Spinal cord (tissue), 9 donors: ENCODE measurements at regions not wholly inside any gene's neighbourhood (a gene's known extent, or its start where the extent isn't known, plus 50 kb on each side); places are given as distances from the start of the nearest gene placed in this dataset.
A peak's percentile ranks its signal among the peaks of the same experiment; 100 is the strongest.

Experiments
- DNase-seq, 6 donors: peaks; one replicate each; pipeline versions ENCODE4 v3.0.0 to v3.0.0-alpha.2; 2013 to 2015; ENCODE audit warnings: low spot score in 6 of 6, low read depth in 4 of 6
- H3K27ac ChIP-seq: one replicate; pipeline ENCODE4 v1.5.1; 2013; ENCODE audit warnings: low read depth, low read length, control low read depth
- H3K27me3 ChIP-seq: one replicate; pipeline ENCODE4 v1.6.1; 2013; ENCODE audit warnings: low read length; ENCODE audit not compliant: control insufficient read depth, insufficient read depth
- H3K36me3 ChIP-seq: one replicate; pipeline ENCODE4 v1.6.1; 2013; ENCODE audit warnings: low read length; ENCODE audit not compliant: control insufficient read depth, insufficient read depth
- H3K4me1 ChIP-seq: one replicate; pipeline ENCODE4 v1.6.1; 2013; ENCODE audit warnings: low read length; ENCODE audit not compliant: control insufficient read depth, insufficient read depth
- H3K4me3 ChIP-seq: one replicate; pipeline ENCODE4 v1.5.1; 2013; ENCODE audit warnings: low read depth, low read length, control low read depth
- H3K9me3 ChIP-seq: one replicate; pipeline ENCODE4 v1.6.1; 2013; ENCODE audit warnings: low read length; ENCODE audit not compliant: control insufficient read depth, insufficient read depth
- WGBS: methylation state at CpG from one replicate; pipeline ENCODE4 v1.1.5; 2013; ENCODE audit warnings: missing lambda C conversion rate; ENCODE audit not compliant: insufficient coverage; 5-methylcytosine and 5-hydroxymethylcytosine counted together
- donor health status: healthy.

DNA sequence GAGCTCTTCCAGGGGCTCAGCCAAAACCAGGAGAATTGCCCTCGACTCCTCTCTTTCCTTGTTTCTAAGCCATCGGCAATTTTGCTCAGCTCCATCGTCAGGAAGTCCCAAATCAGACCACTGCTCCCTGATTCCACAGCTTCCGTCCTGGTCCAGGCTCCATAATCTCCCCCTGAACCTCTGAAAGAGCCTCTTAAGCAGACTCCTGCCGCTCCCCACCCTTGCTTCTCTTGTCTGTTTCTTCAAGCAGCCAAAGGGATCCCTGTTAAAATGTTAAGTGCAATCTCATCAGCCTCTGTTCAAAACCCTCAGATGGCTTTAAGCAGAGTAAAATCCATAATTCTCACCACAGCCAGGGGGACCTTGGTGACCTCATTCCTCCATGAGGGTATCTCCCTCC is 244.7 kb upstream of the SPTLC3 start:
- Histone ChIP-seq H3K27ac (no peak overlapping the region), H3K9me3 (no peaks in the 10 kb centered on the region), H3K27me3 (no peaks in the 10 kb centered on the region), H3K4me3 (no peak overlapping the region), H3K36me3 (no peaks in the 10 kb centered on the region), H3K4me1 (no peaks in the 10 kb centered on the region)
- DNase-seq: no peak
- 85% methylated on average over 5 of the region's 5 CpGs for WGBS

DNA sequence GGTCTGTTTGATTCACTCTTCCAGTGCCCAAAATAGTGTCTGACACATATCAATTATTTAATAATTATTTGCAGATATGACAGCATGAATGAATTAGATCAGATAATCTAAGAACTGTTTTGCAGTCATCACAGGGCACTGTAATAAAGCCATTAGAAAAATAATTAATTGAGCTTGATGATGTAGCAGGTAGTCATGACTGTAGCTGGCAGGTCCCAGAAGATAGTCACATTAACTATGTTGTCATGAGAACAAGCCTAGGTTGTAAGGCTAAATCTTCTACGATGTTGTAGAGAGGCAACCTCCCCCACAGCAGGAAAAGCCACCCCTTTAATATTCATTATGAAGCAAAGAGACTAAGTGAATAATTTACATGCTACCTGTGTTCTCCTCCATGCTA is 243.9 kb upstream of the SPTLC3 start:
- Histone ChIP-seq H3K27me3 (no peaks in the 10 kb centered on the region), H3K4me3 (no peak overlapping the region), H3K27ac (no peak overlapping the region), H3K4me1 (no peaks in the 10 kb centered on the region), H3K36me3 (no peaks in the 10 kb centered on the region), H3K9me3 (no peaks in the 10 kb centered on the region)
- DNase-seq: peak in 1 of 6 donors; percentile 83
- no CpG with 5 or more reads among the region's 1 CpG for WGBS

DNA sequence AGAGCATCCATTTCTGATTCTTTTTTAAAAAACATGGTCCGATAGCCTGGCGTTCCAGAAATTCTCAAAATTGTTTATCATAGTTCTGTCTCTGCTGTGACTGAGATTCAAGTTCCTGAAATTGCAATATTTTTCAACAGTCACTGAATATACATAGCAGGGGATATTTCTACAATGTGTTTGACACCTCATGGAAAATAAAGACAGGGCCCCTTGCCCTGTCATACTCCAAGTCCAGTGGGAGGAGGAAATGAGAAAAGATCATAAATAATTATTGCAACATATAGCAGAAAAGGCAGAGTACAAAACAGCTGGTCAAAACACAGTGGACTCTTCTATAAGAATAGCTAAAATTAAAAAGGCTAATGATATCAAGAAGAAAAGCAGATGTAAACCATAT is 234.8 kb upstream of the SPTLC3 start:
- H3K4me1 ChIP-seq: no peaks in the 10 kb centered on the region
- H3K27me3 ChIP-seq: no peaks in the 10 kb centered on the region
- 100% methylated on average over 1 of the region's 2 CpGs for WGBS
- no peak overlapping the region for H3K4me3 ChIP-seq
- H3K27ac ChIP-seq: no peak overlapping the region
- DNase-seq: no peak
- no peaks in the 10 kb centered on the region for H3K36me3 ChIP-seq
- no peaks in the 10 kb centered on the region for H3K9me3 ChIP-seq

DNA sequence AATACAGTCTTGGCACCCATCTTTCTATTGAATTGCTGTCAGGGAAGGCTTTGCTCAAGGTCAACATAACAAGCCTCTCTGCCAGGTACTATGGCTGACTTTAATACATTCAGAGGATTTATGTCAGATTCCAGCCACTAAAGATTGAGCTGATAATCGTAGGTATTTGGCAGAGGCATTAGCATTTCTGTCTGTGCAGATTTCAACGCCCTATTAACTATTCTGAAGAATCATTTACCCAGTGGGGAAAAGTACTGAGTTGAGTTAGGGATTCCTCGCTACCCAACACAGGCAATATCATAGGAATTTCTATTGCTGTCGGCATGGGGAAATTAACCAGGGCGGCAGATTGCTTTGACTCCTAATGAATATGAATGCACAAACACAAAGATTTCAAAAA is 233.7 kb upstream of the SPTLC3 start:
- no peaks in the 10 kb centered on the region for H3K9me3 ChIP-seq
- H3K36me3 ChIP-seq: no peaks in the 10 kb centered on the region
- no peaks in the 10 kb centered on the region for H3K27me3 ChIP-seq
- no peaks in the 10 kb centered on the region for H3K4me1 ChIP-seq
- H3K27ac ChIP-seq: no peak overlapping the region
- DNase-seq: peak in 1 of 6 donors; percentile 85
- H3K4me3 ChIP-seq: no peak overlapping the region
- no CpG with 5 or more reads among the region's 5 CpGs for WGBS

DNA sequence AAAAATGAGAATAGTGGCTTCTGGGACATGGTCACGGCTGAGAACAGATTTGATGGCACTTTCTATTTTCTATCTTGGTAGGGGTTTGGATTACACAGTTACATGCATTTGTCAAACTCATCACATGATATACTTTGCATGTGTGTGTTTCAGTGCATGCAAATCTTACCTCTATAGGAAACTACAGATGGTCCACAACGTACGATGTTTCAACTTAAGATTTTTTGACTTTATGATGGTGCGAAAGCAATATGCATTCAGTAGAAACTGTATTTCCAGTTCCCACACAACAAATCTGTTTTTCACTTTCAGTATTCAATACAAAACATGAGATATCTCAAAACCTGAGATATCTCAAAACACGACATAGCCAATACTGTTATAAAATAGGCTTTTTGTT is 231.8 kb upstream of the SPTLC3 start:
- peak in 1 of 6 donors; percentile 56 for DNase-seq
- Histone ChIP-seq H3K27me3 (no peaks in the 10 kb centered on the region), H3K27ac (no peak overlapping the region), H3K4me1 (no peaks in the 10 kb centered on the region), H3K9me3 (no peaks in the 10 kb centered on the region), H3K36me3 (no peaks in the 10 kb centered on the region), H3K4me3 (no peak overlapping the region)
- no CpG with 5 or more reads among the region's 5 CpGs for WGBS

DNA sequence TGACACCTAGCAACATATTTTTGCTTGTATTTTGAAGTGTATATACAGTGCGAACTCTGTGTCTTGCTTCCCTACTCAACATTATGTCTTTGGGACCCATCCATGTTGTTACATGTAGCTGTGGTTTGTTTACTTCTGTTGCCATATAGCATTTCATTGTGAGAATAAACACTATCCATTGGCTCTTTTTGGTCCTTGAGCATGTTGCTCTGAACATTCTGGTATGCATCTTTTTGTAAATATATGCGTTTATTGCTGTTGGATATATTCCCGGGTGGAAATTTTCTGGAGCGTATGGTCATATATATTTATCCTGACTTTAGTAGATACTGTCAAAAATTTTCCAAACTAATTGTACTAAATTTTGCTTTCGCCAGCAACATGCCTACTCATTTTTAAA is 222.5 kb upstream of the SPTLC3 start:
- H3K4me3 ChIP-seq: no peak overlapping the region
- H3K36me3 ChIP-seq: no peaks in the 10 kb centered on the region
- no peaks in the 10 kb centered on the region for H3K9me3 ChIP-seq
- H3K4me1 ChIP-seq: no peaks in the 10 kb centered on the region
- DNase-seq: no peak
- H3K27me3 ChIP-seq: no peaks in the 10 kb centered on the region
- H3K27ac ChIP-seq: no peak overlapping the region
- no CpG with 5 or more reads among the region's 5 CpGs for WGBS

DNA sequence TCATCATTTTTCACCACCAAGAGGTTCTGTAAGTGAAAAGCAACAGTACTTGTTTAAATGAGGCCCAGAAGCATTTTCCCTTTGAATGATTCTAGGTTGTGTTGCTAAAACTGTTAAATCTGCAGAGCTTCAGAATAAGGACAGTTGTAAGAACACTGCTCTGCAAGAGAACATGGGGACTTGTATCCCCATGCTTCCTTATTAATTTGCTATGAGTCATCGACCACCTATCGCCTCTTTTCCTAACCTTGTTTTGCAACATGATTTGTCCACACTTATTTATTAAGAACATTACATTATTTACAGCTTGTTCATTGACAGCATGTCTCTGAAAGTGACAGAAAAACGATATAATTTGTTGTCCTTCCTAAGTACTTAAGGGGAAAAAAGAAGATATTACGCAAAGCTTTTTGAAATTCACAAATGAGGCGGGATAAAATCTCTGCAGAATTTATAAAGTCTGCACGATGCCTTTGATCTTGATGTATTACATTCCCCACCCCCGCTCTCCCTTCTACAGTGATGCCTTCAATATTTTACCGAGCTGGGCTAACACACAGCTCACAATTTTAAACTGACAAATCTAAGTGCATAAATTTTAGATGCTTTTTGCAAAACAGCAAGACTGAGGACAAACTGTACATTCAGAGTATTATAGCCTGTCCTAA is 220.0 kb upstream of the SPTLC3 start:
- peak in 1 of 6 donors; percentile 63 for DNase-seq
- no peak overlapping the region for H3K27ac ChIP-seq
- WGBS: 67% methylated on average over 3 of the region's 8 CpGs

DNA sequence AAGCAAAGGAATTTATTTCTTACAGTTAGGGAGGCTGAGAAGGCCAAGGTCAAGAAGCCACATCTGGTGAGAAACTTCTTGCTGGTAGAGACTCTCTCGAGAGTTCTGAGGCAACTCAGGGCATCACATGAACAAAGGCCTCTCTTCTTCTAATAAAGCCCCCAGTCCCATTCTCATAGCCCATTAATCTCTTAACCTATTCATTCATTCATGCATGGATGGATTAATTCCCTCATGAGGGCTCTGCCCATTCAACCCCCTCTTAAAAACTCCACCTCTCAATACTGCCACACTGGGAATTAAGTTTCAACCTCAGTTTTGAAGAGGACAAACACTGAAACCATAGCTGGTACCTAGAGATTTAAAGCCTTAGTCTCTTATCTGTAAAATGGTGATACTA is 217.9 kb upstream of the SPTLC3 start:
- Histone ChIP-seq H3K27ac (no peak overlapping the region), H3K36me3 (no peaks in the 10 kb centered on the region), H3K27me3 (no peaks in the 10 kb centered on the region), H3K4me3 (no peak overlapping the region), H3K9me3 (no peaks in the 10 kb centered on the region), H3K4me1 (no peaks in the 10 kb centered on the region)
- WGBS: 67% methylated on average over 1 of the region's 1 CpG
- DNase-seq: no peak

More for the DNA sequence above, 220.0 kb upstream of the SPTLC3 start:
- H3K27me3 ChIP-seq: no peaks in the 10 kb centered on the region
- H3K36me3 ChIP-seq: no peaks in the 10 kb centered on the region
- H3K4me1 ChIP-seq: no peaks in the 10 kb centered on the region
- no peak overlapping the region for H3K4me3 ChIP-seq
- no peaks in the 10 kb centered on the region for H3K9me3 ChIP-seq

DNA sequence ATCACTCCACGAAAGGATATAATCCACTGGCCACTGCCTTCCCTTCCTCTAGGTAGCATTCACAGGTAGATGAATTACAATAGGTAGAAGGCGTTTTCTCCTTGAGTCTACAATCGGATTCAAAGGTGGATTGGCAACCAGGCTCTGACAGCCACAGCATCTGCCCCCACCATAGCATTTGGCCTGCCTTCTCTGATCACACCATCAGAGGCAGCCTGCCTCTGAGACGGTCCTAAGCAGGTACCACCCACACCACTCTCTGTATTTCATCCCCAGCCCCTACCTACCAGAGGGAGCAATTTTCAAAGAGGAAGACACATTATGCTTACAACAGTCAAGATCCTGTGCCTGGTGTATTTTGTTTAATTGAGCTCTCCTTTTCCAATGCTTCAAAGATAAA is 210.5 kb upstream of the SPTLC3 start:
- Histone ChIP-seq H3K27me3 (no peaks in the 10 kb centered on the region), H3K27ac (no peak overlapping the region), H3K4me3 (no peak overlapping the region), H3K9me3 (no peaks in the 10 kb centered on the region), H3K4me1 (no peaks in the 10 kb centered on the region), H3K36me3 (no peaks in the 10 kb centered on the region)
- WGBS: no CpG with 5 or more reads among the region's 4 CpGs
- no peak for DNase-seq

DNA sequence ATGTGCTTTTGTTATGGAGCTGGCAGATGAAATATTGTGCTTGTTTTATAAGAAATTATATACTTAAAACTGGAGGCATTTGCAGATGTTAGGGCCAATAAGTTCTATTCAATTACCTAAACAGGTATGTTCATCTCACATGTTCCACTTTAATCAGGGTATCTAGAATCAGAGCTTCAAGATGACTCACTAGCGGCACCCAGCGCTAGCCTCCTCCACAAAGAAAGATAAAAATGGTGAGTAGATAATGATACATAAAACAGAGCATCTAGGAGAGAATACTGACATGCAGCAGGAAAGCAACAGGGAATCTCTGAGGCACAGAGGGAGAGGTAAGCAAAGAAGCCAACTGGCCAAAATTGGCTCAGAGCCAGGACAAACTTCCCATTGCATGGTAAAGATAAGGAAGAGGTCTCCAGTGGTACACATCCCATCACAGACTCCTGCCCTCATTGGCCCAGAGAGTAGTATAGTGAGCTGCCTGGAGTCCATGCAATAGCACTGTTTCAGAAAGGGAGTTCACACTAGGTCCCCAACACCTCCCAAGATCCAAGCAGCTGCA is 200.7 kb upstream of the SPTLC3 start:
- DNase-seq: no peak
- WGBS: no CpG with 5 or more reads among the region's 2 CpGs

More for the DNA sequence above, 200.7 kb upstream of the SPTLC3 start:
- Histone ChIP-seq H3K9me3 (no peaks in the 10 kb centered on the region), H3K27me3 (no peaks in the 10 kb centered on the region), H3K27ac (no peak overlapping the region), H3K36me3 (no peaks in the 10 kb centered on the region), H3K4me3 (no peak overlapping the region), H3K4me1 (no peaks in the 10 kb centered on the region)
